ENCODE measurements at regions not wholly inside any gene's neighbourhood (a gene's known extent, or its start where the extent isn't known, plus 50 kb on each side); places are given as distances from the start of the nearest gene placed in this dataset.

DNA sequence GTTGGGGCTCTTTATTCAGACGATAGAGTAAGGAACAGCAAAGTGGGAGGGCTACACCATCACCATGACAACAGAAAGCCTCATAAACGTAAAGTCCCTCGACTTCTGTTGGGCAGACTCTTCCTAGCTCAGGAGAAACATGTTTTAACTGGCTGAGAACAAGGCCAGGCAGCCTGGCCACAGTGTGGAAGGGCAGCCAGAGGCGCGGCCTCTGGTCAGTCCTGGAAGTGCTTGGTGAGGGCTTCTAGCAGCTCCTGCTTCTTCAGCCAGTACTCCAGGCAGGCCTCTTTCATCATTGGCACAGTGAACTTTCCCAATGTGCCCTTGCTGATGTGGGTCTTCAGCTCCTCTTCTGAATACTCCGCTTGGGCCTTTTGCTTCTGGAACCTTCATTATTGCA lies 690.9 kb downstream of the PCDH19 start:
- TF ChIP-seq, protein P1, sequence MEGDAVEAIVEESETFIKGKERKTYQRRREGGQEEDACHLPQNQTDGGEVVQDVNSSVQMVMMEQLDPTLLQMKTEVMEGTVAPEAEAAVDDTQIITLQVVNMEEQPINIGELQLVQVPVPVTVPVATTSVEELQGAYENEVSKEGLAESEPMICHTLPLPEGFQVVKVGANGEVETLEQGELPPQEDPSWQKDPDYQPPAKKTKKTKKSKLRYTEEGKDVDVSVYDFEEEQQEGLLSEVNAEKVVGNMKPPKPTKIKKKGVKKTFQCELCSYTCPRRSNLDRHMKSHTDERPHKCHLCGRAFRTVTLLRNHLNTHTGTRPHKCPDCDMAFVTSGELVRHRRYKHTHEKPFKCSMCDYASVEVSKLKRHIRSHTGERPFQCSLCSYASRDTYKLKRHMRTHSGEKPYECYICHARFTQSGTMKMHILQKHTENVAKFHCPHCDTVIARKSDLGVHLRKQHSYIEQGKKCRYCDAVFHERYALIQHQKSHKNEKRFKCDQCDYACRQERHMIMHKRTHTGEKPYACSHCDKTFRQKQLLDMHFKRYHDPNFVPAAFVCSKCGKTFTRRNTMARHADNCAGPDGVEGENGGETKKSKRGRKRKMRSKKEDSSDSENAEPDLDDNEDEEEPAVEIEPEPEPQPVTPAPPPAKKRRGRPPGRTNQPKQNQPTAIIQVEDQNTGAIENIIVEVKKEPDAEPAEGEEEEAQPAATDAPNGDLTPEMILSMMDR (conservative IDR thresholded peaks at IDR 0.05; ENCODE audit: low read depth, low read length) = no peak
- no peak for TF ChIP-seq EZH2 (IDR thresholded peaks at IDR 0.05; ENCODE audit: borderline replicate concordance, low read depth, low read length, poor library complexity, severe bottlenecking)

Measured in A673 (cell line).